ENCODE measurements at regions not wholly inside any gene's neighbourhood (a gene's known extent, or its start where the extent isn't known, plus 50 kb on each side); places are given as distances from the start of the nearest gene placed in this dataset.

DNA sequence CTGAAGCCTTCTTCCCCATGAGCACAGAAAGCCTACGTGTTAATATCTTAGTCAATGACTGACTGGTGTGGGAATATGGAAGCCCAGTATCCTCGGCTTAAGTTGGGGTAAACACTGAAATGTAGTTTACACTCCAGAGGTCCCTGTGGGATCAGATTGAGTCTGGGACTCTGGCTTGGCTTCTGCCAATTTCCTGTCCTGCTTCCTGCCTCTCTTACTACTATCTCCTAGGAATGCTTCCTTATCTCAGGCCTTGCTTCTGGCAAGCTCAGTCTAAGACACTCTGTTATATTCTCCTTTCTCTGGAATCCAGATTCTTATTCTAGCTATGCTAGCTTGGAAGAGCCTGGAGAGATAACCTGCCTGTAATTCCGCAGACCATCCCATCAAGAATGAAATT, 174.0 kb upstream of the LDB2 start:
- TF ChIP-seq, protein P1, sequence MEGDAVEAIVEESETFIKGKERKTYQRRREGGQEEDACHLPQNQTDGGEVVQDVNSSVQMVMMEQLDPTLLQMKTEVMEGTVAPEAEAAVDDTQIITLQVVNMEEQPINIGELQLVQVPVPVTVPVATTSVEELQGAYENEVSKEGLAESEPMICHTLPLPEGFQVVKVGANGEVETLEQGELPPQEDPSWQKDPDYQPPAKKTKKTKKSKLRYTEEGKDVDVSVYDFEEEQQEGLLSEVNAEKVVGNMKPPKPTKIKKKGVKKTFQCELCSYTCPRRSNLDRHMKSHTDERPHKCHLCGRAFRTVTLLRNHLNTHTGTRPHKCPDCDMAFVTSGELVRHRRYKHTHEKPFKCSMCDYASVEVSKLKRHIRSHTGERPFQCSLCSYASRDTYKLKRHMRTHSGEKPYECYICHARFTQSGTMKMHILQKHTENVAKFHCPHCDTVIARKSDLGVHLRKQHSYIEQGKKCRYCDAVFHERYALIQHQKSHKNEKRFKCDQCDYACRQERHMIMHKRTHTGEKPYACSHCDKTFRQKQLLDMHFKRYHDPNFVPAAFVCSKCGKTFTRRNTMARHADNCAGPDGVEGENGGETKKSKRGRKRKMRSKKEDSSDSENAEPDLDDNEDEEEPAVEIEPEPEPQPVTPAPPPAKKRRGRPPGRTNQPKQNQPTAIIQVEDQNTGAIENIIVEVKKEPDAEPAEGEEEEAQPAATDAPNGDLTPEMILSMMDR (conservative IDR thresholded peaks at IDR 0.05) = no peak
- TF ChIP-seq EZH2 (IDR thresholded peaks at IDR 0.05; ENCODE audit: low read depth) = no peak
